ENCODE measurements at regions not wholly inside any gene's neighbourhood (a gene's known extent, or its start where the extent isn't known, plus 50 kb on each side); places are given as distances from the start of the nearest gene placed in this dataset.
"Not testable (repeated sequence)": the region's sequence is repeated elsewhere in the genome, so short reads cannot be mapped to it uniquely, and the experiment has no call there.

- no peak for DNase-seq
These were observed 187.9 kb downstream of the NFKBIZ start for GRCh38 chr3:102037209-102037608.

- DNase-seq, result no peak
These were observed 188.5 kb downstream of the NFKBIZ start for GRCh38 chr3:102037791-102038190.

- no peak for DNase-seq
These were observed 189.3 kb downstream of the NFKBIZ start for GRCh38 chr3:102038477-102039142.

GRCh38 chr3:102040144-102040543 is 190.8 kb downstream of the NFKBIZ start:
- not testable (repeated sequence) for DNase-seq

GRCh38 chr3:102053375-102053989 is 204.2 kb downstream of the NFKBIZ start:
- no peak for DNase-seq

GRCh38 chr3:102054543-102055080 is 205.3 kb downstream of the NFKBIZ start:
- DNase-seq, result no peak

GRCh38 chr3:102057781-102058421 is 208.6 kb downstream of the NFKBIZ start:
- DNase-seq, result no peak

- DNase-seq, result no peak
These were observed 210.0 kb downstream of the NFKBIZ start for GRCh38 chr3:102059145-102059943.

- no peak for DNase-seq
These were observed 211.5 kb downstream of the NFKBIZ start for GRCh38 chr3:102060814-102061213.

- no peak for DNase-seq
These were observed 214.3 kb downstream of the NFKBIZ start for GRCh38 chr3:102063572-102063971.

- no peak for DNase-seq
These were observed 217.2 kb downstream of the NFKBIZ start for GRCh38 chr3:102066470-102066869.

GRCh38 chr3:102068327-102068726 is 219.0 kb downstream of the NFKBIZ start:
- no peak for DNase-seq

GRCh38 chr3:102068736-102069135 is 219.4 kb downstream of the NFKBIZ start:
- DNase-seq, result no peak

GRCh38 chr3:102069211-102069662 is 219.9 kb downstream of the NFKBIZ start:
- no peak for DNase-seq

- no peak for DNase-seq
These were observed 225.6 kb downstream of the NFKBIZ start for GRCh38 chr3:102074946-102075345.

- DNase-seq, result no peak
These were observed 229.1 kb downstream of the NFKBIZ start for GRCh38 chr3:102078401-102078800.

GRCh38 chr3:102078854-102079808 is 229.8 kb downstream of the NFKBIZ start:
- DNase-seq, result no peak

GRCh38 chr3:102079809-102080197 is 230.5 kb downstream of the NFKBIZ start:
- no peak for DNase-seq

GRCh38 chr3:102081572-102082289 is 232.4 kb downstream of the NFKBIZ start:
- DNase-seq, result no peak

- no peak for DNase-seq
These were observed 234.2 kb downstream of the NFKBIZ start for GRCh38 chr3:102083473-102083872.

- no peak for DNase-seq
These were observed 234.7 kb downstream of the NFKBIZ start for GRCh38 chr3:102084006-102084405.

Measured in SW 1271 (cell line).